ENCODE measurements at regions not wholly inside any gene's neighbourhood (a gene's known extent, or its start where the extent isn't known, plus 50 kb on each side); places are given as distances from the start of the nearest gene placed in this dataset.

DNA sequence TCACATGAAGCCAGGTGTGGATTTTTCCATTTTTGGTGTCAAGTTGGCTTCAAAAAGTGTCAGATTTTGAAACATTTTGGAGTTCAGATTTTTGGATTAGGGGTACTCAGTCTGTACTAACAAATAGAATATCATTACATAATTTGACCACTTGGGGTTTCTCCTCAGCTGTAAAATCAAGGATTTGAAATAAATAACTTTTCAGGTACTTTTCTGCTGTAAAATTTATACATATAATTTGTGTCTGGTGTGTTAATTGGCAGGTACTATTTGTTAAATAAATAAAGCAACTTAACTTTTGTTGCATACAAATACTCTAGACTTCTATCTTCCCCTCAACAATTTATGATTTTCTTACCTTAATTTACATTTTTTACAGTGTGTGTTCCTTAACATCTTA, 234.1 kb upstream of the PRICKLE1 start:
- no peaks in the 10 kb centered on the region for H3K9me3 ChIP-seq (ENCODE audit: control insufficient read depth in 4 of 4, low read length in 3 of 4)
- H3K9ac ChIP-seq (ENCODE audit: low read depth in 1 of 2, low read length in 2 of 2): no peak overlapping the region
- no peak overlapping the region for H3K4me3 ChIP-seq (ENCODE audit: low read depth in 1 of 3, low read length in 3 of 3)
- no peaks in the 10 kb centered on the region for H3K4me1 ChIP-seq (ENCODE audit: control insufficient read depth in 4 of 4, insufficient read depth in 4 of 4, low read length in 3 of 4)
- TF ChIP-seq SP1 (IDR thresholded peaks at IDR 0.05): no peak
- TF ChIP-seq TAF1 (conservative IDR thresholded peaks at IDR 0.05): no peak
- TF ChIP-seq RXRA (IDR thresholded peaks at IDR 0.05): no peak
- no peak for TF ChIP-seq HNF4G (IDR thresholded peaks at IDR 0.05)
- TF ChIP-seq JUND (IDR thresholded peaks at IDR 0.05): no peak
- no peak for TF ChIP-seq HNF4A (conservative IDR thresholded peaks at IDR 0.05)
- TF ChIP-seq, protein P1, sequence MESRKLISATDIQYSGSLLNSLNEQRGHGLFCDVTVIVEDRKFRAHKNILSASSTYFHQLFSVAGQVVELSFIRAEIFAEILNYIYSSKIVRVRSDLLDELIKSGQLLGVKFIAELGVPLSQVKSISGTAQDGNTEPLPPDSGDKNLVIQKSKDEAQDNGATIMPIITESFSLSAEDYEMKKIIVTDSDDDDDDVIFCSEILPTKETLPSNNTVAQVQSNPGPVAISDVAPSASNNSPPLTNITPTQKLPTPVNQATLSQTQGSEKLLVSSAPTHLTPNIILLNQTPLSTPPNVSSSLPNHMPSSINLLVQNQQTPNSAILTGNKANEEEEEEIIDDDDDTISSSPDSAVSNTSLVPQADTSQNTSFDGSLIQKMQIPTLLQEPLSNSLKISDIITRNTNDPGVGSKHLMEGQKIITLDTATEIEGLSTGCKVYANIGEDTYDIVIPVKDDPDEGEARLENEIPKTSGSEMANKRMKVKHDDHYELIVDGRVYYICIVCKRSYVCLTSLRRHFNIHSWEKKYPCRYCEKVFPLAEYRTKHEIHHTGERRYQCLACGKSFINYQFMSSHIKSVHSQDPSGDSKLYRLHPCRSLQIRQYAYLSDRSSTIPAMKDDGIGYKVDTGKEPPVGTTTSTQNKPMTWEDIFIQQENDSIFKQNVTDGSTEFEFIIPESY (IDR thresholded peaks at IDR 0.05): no peak
- TF ChIP-seq RAD21 (IDR thresholded peaks at IDR 0.05): no peak
- TF ChIP-seq, protein P2, sequence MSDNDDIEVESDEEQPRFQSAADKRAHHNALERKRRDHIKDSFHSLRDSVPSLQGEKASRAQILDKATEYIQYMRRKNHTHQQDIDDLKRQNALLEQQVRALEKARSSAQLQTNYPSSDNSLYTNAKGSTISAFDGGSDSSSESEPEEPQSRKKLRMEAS (IDR thresholded peaks at IDR 0.05): no peak
- no peak for TF ChIP-seq NR2F2 (IDR thresholded peaks at IDR 0.05)
- TF ChIP-seq FOXA1 (IDR thresholded peaks at IDR 0.05): no peak
- no peak for TF ChIP-seq FOXA2 (IDR thresholded peaks at IDR 0.05)
- TF ChIP-seq GABPA (IDR thresholded peaks at IDR 0.05 in 1 of 2, conservative IDR thresholded peaks at IDR 0.05 in 1 of 2): no peak
- no peak for TF ChIP-seq EGR1 (IDR thresholded peaks at IDR 0.05; ENCODE audit: low read depth in 2 of 2)
- H3K27me3 ChIP-seq (ENCODE audit: control insufficient read depth in 4 of 4, insufficient read depth in 4 of 4, low read length in 3 of 4): no peaks in the 10 kb centered on the region
- no peak for DNase-seq (ENCODE audit: low spot score)
- no peaks in the 10 kb centered on the region for H3K36me3 ChIP-seq (ENCODE audit: control insufficient read depth in 4 of 4, insufficient read depth in 3 of 4, low read depth in 1 of 4, low read length in 3 of 4)
- H3K27ac ChIP-seq (ENCODE audit: low read depth in 1 of 2, low read length in 2 of 2): no peak overlapping the region

DNA sequence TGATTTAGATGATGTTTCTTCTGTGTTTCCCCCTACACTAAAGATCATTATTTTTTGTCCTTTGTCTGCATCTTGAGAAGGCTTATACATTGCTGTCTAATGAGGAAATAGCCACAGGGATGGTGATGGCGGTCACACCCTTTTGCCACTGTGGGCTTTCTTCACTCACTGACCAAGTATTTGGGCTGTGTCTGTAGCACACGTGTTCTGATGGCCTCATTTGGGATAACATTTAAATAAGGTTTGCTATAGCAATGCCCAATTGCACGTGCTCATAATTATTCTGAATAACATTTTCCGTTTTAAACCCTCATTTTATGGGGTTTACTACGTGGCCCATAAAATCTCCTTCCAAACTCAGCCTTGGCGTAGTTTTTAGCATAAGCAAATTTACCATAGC, 230.3 kb upstream of the PRICKLE1 start:
- 54% methylated on average over 6 of the region's 6 CpGs for WGBS
- H3K4me1 ChIP-seq (ENCODE audit: control insufficient read depth in 4 of 4, insufficient read depth in 4 of 4, low read length in 3 of 4): no peaks in the 10 kb centered on the region
- H3K4me3 ChIP-seq (ENCODE audit: low read depth in 1 of 3, low read length in 3 of 3): no peak overlapping the region
- H3K9me3 ChIP-seq (ENCODE audit: control insufficient read depth in 4 of 4, low read length in 3 of 4): no peaks in the 10 kb centered on the region
- no peaks in the 10 kb centered on the region for H3K27me3 ChIP-seq (ENCODE audit: control insufficient read depth in 4 of 4, insufficient read depth in 4 of 4, low read length in 3 of 4)
- no peak overlapping the region for H3K9ac ChIP-seq (ENCODE audit: low read depth in 1 of 2, low read length in 2 of 2)
- no peak overlapping the region for H3K27ac ChIP-seq (ENCODE audit: low read depth in 1 of 2, low read length in 2 of 2)
- H3K36me3 ChIP-seq (ENCODE audit: control insufficient read depth in 4 of 4, insufficient read depth in 3 of 4, low read depth in 1 of 4, low read length in 3 of 4): no peaks in the 10 kb centered on the region
- TF ChIP-seq RAD21 (IDR thresholded peaks at IDR 0.05): no peak
- DNase-seq (ENCODE audit: low spot score): no peak

DNA sequence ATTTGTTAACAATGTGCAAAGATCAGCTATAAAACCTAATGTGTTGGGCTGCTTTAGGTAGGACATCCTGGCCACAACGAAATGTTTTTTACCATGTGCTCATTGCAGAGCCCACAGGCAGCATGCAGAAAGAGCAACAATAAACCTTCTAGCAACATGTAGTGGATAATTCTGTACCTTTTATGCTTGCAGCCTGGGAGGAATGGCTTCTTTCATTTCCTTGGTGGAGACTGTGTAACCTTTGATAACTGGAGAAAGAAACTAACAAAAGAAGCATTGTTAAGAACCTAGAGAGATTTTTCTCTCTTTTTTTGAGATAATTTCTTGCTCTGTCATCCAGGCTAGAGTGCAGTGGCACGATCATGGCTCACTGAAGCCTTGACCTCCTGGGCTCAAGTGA, 225.5 kb upstream of the PRICKLE1 start:
- 63% methylated on average over 2 of the region's 2 CpGs for WGBS

More for the DNA sequence above, 225.5 kb upstream of the PRICKLE1 start:
- H3K27me3 ChIP-seq (ENCODE audit: control insufficient read depth in 4 of 4, insufficient read depth in 4 of 4, low read length in 3 of 4): no peaks in the 10 kb centered on the region
- TF ChIP-seq, protein P3, sequence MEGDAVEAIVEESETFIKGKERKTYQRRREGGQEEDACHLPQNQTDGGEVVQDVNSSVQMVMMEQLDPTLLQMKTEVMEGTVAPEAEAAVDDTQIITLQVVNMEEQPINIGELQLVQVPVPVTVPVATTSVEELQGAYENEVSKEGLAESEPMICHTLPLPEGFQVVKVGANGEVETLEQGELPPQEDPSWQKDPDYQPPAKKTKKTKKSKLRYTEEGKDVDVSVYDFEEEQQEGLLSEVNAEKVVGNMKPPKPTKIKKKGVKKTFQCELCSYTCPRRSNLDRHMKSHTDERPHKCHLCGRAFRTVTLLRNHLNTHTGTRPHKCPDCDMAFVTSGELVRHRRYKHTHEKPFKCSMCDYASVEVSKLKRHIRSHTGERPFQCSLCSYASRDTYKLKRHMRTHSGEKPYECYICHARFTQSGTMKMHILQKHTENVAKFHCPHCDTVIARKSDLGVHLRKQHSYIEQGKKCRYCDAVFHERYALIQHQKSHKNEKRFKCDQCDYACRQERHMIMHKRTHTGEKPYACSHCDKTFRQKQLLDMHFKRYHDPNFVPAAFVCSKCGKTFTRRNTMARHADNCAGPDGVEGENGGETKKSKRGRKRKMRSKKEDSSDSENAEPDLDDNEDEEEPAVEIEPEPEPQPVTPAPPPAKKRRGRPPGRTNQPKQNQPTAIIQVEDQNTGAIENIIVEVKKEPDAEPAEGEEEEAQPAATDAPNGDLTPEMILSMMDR (IDR thresholded peaks at IDR 0.05; ENCODE audit: low read depth, low read length, missing input control): no peak
- TF ChIP-seq SP1 (IDR thresholded peaks at IDR 0.05) (no peak), EGR1 (IDR thresholded peaks at IDR 0.05; ENCODE audit: low read depth in 2 of 2) (no peak), TAF1 (conservative IDR thresholded peaks at IDR 0.05) (no peak), HNF4A (conservative IDR thresholded peaks at IDR 0.05) (no peak), FOXA2 (IDR thresholded peaks at IDR 0.05) (no peak), HNF4G (IDR thresholded peaks at IDR 0.05) (no peak), NR2F2 (IDR thresholded peaks at IDR 0.05) (no peak), FOXA1 (IDR thresholded peaks at IDR 0.05) (no peak), YY1 (IDR thresholded peaks at IDR 0.05) (no peak)
- TF ChIP-seq, protein P2 (IDR thresholded peaks at IDR 0.05): no peak
- TF ChIP-seq, protein P1 (IDR thresholded peaks at IDR 0.05): no peak
- TF ChIP-seq, protein P4, sequence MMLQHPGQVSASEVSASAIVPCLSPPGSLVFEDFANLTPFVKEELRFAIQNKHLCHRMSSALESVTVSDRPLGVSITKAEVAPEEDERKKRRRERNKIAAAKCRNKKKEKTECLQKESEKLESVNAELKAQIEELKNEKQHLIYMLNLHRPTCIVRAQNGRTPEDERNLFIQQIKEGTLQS (IDR thresholded peaks at IDR 0.05): no peak
- TF ChIP-seq, protein P5, sequence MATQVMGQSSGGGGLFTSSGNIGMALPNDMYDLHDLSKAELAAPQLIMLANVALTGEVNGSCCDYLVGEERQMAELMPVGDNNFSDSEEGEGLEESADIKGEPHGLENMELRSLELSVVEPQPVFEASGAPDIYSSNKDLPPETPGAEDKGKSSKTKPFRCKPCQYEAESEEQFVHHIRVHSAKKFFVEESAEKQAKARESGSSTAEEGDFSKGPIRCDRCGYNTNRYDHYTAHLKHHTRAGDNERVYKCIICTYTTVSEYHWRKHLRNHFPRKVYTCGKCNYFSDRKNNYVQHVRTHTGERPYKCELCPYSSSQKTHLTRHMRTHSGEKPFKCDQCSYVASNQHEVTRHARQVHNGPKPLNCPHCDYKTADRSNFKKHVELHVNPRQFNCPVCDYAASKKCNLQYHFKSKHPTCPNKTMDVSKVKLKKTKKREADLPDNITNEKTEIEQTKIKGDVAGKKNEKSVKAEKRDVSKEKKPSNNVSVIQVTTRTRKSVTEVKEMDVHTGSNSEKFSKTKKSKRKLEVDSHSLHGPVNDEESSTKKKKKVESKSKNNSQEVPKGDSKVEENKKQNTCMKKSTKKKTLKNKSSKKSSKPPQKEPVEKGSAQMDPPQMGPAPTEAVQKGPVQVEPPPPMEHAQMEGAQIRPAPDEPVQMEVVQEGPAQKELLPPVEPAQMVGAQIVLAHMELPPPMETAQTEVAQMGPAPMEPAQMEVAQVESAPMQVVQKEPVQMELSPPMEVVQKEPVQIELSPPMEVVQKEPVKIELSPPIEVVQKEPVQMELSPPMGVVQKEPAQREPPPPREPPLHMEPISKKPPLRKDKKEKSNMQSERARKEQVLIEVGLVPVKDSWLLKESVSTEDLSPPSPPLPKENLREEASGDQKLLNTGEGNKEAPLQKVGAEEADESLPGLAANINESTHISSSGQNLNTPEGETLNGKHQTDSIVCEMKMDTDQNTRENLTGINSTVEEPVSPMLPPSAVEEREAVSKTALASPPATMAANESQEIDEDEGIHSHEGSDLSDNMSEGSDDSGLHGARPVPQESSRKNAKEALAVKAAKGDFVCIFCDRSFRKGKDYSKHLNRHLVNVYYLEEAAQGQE (IDR thresholded peaks at IDR 0.05): no peak
- H3K4me1 ChIP-seq (ENCODE audit: control insufficient read depth in 4 of 4, insufficient read depth in 4 of 4, low read length in 3 of 4): no peaks in the 10 kb centered on the region
- no peak overlapping the region for H3K4me3 ChIP-seq (ENCODE audit: low read depth in 1 of 3, low read length in 3 of 3)
- H3K27ac ChIP-seq (ENCODE audit: low read depth in 1 of 2, low read length in 2 of 2): no peak overlapping the region
- H3K36me3 ChIP-seq (ENCODE audit: control insufficient read depth in 4 of 4, insufficient read depth in 3 of 4, low read depth in 1 of 4, low read length in 3 of 4): no peaks in the 10 kb centered on the region
- H3K9me3 ChIP-seq (ENCODE audit: control insufficient read depth in 4 of 4, low read length in 3 of 4): no peaks in the 10 kb centered on the region
- no peak overlapping the region for H3K9ac ChIP-seq (ENCODE audit: low read depth in 1 of 2, low read length in 2 of 2)
- DNase-seq (ENCODE audit: low spot score): no peak

All from liver (tissue), 8 donors.